HL-60 (cell line): ENCODE measurements at regions not wholly inside any gene's neighbourhood (a gene's known extent, or its start where the extent isn't known, plus 50 kb on each side); places are given as distances from the start of the nearest gene placed in this dataset.

Source experiments
- DNase-seq, 2 experiments: peaks; one replicate each; pipeline ENCODE4 v3.0.0-alpha.2; 2010 to 2020; ENCODE audit warnings: low read depth in 1 of 2, low spot score in 1 of 2
- H3K27ac ChIP-seq: fragments of 250-450 bp; sonication (Bioruptor Pico); replicated peaks from 2 replicates; pipeline ENCODE4 v1.5.1; 2020; ENCODE audit warnings: mild to moderate bottlenecking, moderate library complexity
- H3K27me3 ChIP-seq: fragments of 250-450 bp; sonication (Bioruptor Pico); 2 replicates; pipeline ENCODE4 v1.5.1; 2021; ENCODE audit warnings: mild to moderate bottlenecking, moderate library complexity; ENCODE audit not compliant: insufficient read depth, poor library complexity, severe bottlenecking
- H3K4me3 ChIP-seq: replicated peaks from 2 replicates; pipeline ENCODE4 v1.5.1; 2011; ENCODE audit warnings: mild to moderate bottlenecking, control low read depth, low read length; ENCODE audit not compliant: insufficient read depth
- CTCF ChIP-seq: IDR thresholded peaks from one replicate; pipeline ENCODE4 v1.5.1; 2011; ENCODE audit warnings: low read length, control low read depth, inconsistent platforms; ENCODE audit not compliant: insufficient read depth
- GABPA ChIP-seq: IDR thresholded peaks from 2 replicates; pipeline ENCODE4 v1.6.1; 2012; ENCODE audit warnings: low read depth
- POLR2AphosphoS5 ChIP-seq: IDR thresholded peaks from 2 replicates; pipeline ENCODE4 v1.6.1; 2012; ENCODE audit warnings: low read depth
- SPI1 ChIP-seq: IDR thresholded peaks from 2 replicates; pipeline ENCODE4 v1.6.1; 2012; ENCODE audit warnings: low read depth, mild to moderate bottlenecking, borderline replicate concordance
- TF ChIP-seq, protein P1 (sequence below): IDR thresholded peaks from 2 replicates; pipeline ENCODE4 v1.6.1; 2012; ENCODE audit warnings: low read depth; ENCODE audit not compliant: insufficient replicate concordance

GRCh38 chr4:108535757-108536156 is 84.6 kb upstream of the RPL34 start:
- Histone ChIP-seq H3K27ac (no peak overlapping the region), H3K27me3 (peaks cover 5% of the 10 kb centered on the region), H3K4me3 (no peak overlapping the region)
- no peak for TF ChIP-seq CTCF
- no peak for TF ChIP-seq POLR2AphosphoS5
- TF ChIP-seq SPI1: no peak
- no peak for TF ChIP-seq GABPA
- TF ChIP-seq, protein P1, sequence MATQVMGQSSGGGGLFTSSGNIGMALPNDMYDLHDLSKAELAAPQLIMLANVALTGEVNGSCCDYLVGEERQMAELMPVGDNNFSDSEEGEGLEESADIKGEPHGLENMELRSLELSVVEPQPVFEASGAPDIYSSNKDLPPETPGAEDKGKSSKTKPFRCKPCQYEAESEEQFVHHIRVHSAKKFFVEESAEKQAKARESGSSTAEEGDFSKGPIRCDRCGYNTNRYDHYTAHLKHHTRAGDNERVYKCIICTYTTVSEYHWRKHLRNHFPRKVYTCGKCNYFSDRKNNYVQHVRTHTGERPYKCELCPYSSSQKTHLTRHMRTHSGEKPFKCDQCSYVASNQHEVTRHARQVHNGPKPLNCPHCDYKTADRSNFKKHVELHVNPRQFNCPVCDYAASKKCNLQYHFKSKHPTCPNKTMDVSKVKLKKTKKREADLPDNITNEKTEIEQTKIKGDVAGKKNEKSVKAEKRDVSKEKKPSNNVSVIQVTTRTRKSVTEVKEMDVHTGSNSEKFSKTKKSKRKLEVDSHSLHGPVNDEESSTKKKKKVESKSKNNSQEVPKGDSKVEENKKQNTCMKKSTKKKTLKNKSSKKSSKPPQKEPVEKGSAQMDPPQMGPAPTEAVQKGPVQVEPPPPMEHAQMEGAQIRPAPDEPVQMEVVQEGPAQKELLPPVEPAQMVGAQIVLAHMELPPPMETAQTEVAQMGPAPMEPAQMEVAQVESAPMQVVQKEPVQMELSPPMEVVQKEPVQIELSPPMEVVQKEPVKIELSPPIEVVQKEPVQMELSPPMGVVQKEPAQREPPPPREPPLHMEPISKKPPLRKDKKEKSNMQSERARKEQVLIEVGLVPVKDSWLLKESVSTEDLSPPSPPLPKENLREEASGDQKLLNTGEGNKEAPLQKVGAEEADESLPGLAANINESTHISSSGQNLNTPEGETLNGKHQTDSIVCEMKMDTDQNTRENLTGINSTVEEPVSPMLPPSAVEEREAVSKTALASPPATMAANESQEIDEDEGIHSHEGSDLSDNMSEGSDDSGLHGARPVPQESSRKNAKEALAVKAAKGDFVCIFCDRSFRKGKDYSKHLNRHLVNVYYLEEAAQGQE: no peak
- DNase-seq: no peak

- Histone ChIP-seq H3K27ac (no peak overlapping the region), H3K4me3 (no peak overlapping the region), H3K27me3 (peaks cover 7% of the 10 kb centered on the region)
- no peak for TF ChIP-seq POLR2AphosphoS5
- no peak for TF ChIP-seq GABPA
- TF ChIP-seq SPI1: no peak
- TF ChIP-seq, protein P1: no peak
- no peak for TF ChIP-seq CTCF
- DNase-seq: no peak
Observed at GRCh38 chr4:108533876-108534275, 86.5 kb upstream of the RPL34 start.

DNA sequence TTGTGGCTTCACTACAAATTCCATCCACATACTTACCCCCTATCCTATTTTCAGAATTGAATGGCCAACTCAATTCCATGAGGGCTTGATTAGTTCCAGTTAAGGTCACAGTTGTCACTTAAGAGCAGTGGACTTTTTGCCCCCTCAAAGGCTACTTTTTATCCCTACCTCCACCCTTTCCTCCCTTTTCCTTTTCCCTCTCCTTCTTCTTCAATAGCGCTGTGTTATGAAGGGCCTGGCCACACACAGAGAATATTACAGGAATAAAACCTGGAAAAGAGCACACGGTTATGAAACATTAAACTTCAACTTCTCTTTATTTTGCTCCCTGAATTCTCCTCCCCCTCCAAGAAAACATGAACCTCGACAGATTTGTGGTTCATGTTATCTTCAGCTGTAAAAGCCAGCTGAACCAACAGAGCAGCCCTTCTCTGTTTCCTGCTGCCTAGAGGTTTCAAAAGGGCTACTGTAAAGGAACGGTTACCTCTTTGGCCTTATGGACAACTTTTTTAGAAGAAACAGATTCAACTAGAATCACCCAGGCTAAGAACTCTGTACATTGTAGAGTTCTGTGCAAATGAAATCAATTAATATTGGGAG is 87.0 kb upstream of the RPL34 start:
- H3K4me3 ChIP-seq: no peak overlapping the region
- DNase-seq: no peak

More for the DNA sequence above, 87.0 kb upstream of the RPL34 start:
- TF ChIP-seq SPI1 (no peak), GABPA (no peak), CTCF (no peak), POLR2AphosphoS5 (no peak)
- TF ChIP-seq, protein P1: no peak
- Histone ChIP-seq H3K27me3 (peaks cover 7% of the 10 kb centered on the region), H3K27ac (no peak overlapping the region)
